ENCODE measurements at regions not wholly inside any gene's neighbourhood (a gene's known extent, or its start where the extent isn't known, plus 50 kb on each side); places are given as distances from the start of the nearest gene placed in this dataset.

GRCh38 chr10:88121361-88121760 lies 257.9 kb downstream of the PTEN start:
- H2AFZ ChIP-seq (ENCODE audit: control insufficient read depth, low read depth, low read length), result no peak overlapping the region

GRCh38 chr10:88122145-88122544 lies 258.7 kb downstream of the PTEN start:
- no peak overlapping the region for H2AFZ ChIP-seq (ENCODE audit: control insufficient read depth, low read depth, low read length)

More at GRCh38 chr10:88121361-88121760, 257.9 kb downstream of the PTEN start:
- no peak overlapping the region for H3K27ac ChIP-seq (ENCODE audit: control insufficient read depth, insufficient read depth)
- H3K36me3 ChIP-seq (ENCODE audit: control insufficient read depth in 2 of 2, insufficient read depth in 2 of 2, low read length in 1 of 2), result no peaks in the 10 kb centered on the region
- ChIA-PET CTCF (interaction anchor here (0.9 to 2.0 kb wide), 5 partner anchors 14 to 269 kb away, joined by 3 to 7 read pairs (median 3); no protein-coding TSS in a partner anchor), RAD21 (ENCODE audit: unreplicated experiment) (interaction anchor here (1.0 to 1.7 kb wide), 2 partner anchors 11 to 268 kb away, joined by 3 to 6 read pairs; no protein-coding TSS in a partner anchor), SMC1A (ENCODE audit: uncharacterized antibody, unreplicated experiment) (interaction anchor here (0.7 to 1.6 kb wide), 6 partner anchors 10 to 276 kb away, joined by 3 to 10 read pairs (median 3); no protein-coding TSS in a partner anchor), POLR2A (no interaction called here)
- DNase-seq (ENCODE audit: low read depth, low spot score), result no peak
- H3K4me2 ChIP-seq (ENCODE audit: control insufficient read depth, insufficient read depth), result no peak overlapping the region
- peaks cover 37% of the 10 kb centered on the region for H3K4me1 ChIP-seq (ENCODE audit: control insufficient read depth, insufficient read depth, low read length)
- no peaks in the 10 kb centered on the region for H3K27me3 ChIP-seq (replicated peaks in 1 of 2; ENCODE audit: control insufficient read depth in 2 of 2, insufficient read depth in 2 of 2, low read length in 1 of 2)
- ATAC-seq, result no peak
- intact Hi-C loops (cut with micrococcal nuclease; ENCODE audit: unreplicated experiment), result no loop called here
- BruUV-seq (replicated peaks), result no TSS peak
- WGBS (ENCODE audit: insufficient coverage, insufficient replicate concordance, low lambda C conversion rate, missing lambda C conversion rate), result 93% methylated on average over 6 of the region's 6 CpGs
- in situ Hi-C loops (cut with MboI), result no loop called here
- FAIRE-seq, result no peak
- no peak overlapping the region for H3K4me3 ChIP-seq
- no peaks in the 10 kb centered on the region for H3K79me2 ChIP-seq (ENCODE audit: control insufficient read depth, insufficient read depth, low read length)
- no peak overlapping the region for H3K9ac ChIP-seq (ENCODE audit: control insufficient read depth, insufficient read depth, low read length)
- H4K20me1 ChIP-seq (ENCODE audit: control insufficient read depth, insufficient read depth), result no peaks in the 10 kb centered on the region
- no peak for TF ChIP-seq SKIL (IDR thresholded peaks at IDR 0.05; ENCODE audit: low read depth, poor library complexity, severe bottlenecking)
- TF ChIP-seq STAT1 (conservative IDR thresholded peaks at IDR 0.05), result no peak
- H3K9me3 ChIP-seq (replicated peaks; ENCODE audit: control insufficient read depth, insufficient read depth, low read length), result no peaks in the 10 kb centered on the region

More at GRCh38 chr10:88122145-88122544, 258.7 kb downstream of the PTEN start:
- POLR2A ChIA-PET, result no interaction called here
- no peak overlapping the region for H3K4me2 ChIP-seq (ENCODE audit: control insufficient read depth, insufficient read depth)
- no TSS peak for BruUV-seq (replicated peaks)
- H3K9me3 ChIP-seq (replicated peaks; ENCODE audit: control insufficient read depth, insufficient read depth, low read length), result no peaks in the 10 kb centered on the region
- no peak for TF ChIP-seq POLR2AphosphoS5 (IDR thresholded peaks at IDR 0.05; ENCODE audit: low read length)
- TF ChIP-seq FOXM1 (IDR thresholded peaks at IDR 0.05; ENCODE audit: low read depth, low read length), result no peak
- TF ChIP-seq ATF7 (IDR thresholded peaks at IDR 0.05; ENCODE audit: low read depth), result no peak
- no peak for TF ChIP-seq CEBPB (IDR thresholded peaks at IDR 0.05; ENCODE audit: borderline replicate concordance in 1 of 2, low read depth in 2 of 2, low read length in 2 of 2)
- no peak for TF ChIP-seq CBFB (IDR thresholded peaks at IDR 0.05; ENCODE audit: low read depth)
- no peak for TF ChIP-seq NFYB (IDR thresholded peaks at IDR 0.05; ENCODE audit: insufficient read depth, low read depth, low read length)
- no peak for TF ChIP-seq HCFC1 (IDR thresholded peaks at IDR 0.05; ENCODE audit: low read length)
- TF ChIP-seq WRNIP1 (IDR thresholded peaks at IDR 0.05; ENCODE audit: borderline replicate concordance, low read depth, low read length), result no peak
- no peaks in the 10 kb centered on the region for H3K27me3 ChIP-seq (replicated peaks in 1 of 2; ENCODE audit: control insufficient read depth in 2 of 2, insufficient read depth in 2 of 2, low read length in 1 of 2)
- intact Hi-C loops (cut with micrococcal nuclease; ENCODE audit: unreplicated experiment) (no loop called here), in situ Hi-C loops (cut with MboI) (no loop called here)
- RAD21 ChIA-PET (ENCODE audit: unreplicated experiment), result interaction anchor here (1.4 kb wide), 1 partner anchor 9 kb away, joined by 3 read pairs; no protein-coding TSS in a partner anchor
- no peak overlapping the region for H3K27ac ChIP-seq (ENCODE audit: control insufficient read depth, insufficient read depth)
- no peak for FAIRE-seq
- no peak overlapping the region for H3K4me3 ChIP-seq
- H3K79me2 ChIP-seq (ENCODE audit: control insufficient read depth, insufficient read depth, low read length), result no peaks in the 10 kb centered on the region
- no peak for DNase-seq (ENCODE audit: low read depth, low spot score)
- SMC1A ChIA-PET (ENCODE audit: uncharacterized antibody, unreplicated experiment), result interaction anchor here (1.0 to 2.0 kb wide), 3 partner anchors 11 to 267 kb away, joined by 3 to 6 read pairs (median 3); no protein-coding TSS in a partner anchor
- CTCF ChIA-PET, result interaction anchor here (1.1 to 2.0 kb wide), 3 partner anchors 15 to 267 kb away, joined by 3 to 7 read pairs (median 4); no protein-coding TSS in a partner anchor
- peaks cover 30% of the 10 kb centered on the region for H3K4me1 ChIP-seq (ENCODE audit: control insufficient read depth, insufficient read depth, low read length)
- no peaks in the 10 kb centered on the region for H3K36me3 ChIP-seq (ENCODE audit: control insufficient read depth in 2 of 2, insufficient read depth in 2 of 2, low read length in 1 of 2)
- WGBS (ENCODE audit: insufficient coverage, insufficient replicate concordance, low lambda C conversion rate, missing lambda C conversion rate), result 94% methylated on average over 7 of the region's 7 CpGs
- ATAC-seq, result no peak
- H4K20me1 ChIP-seq (ENCODE audit: control insufficient read depth, insufficient read depth), result no peaks in the 10 kb centered on the region
- H3K9ac ChIP-seq (ENCODE audit: control insufficient read depth, insufficient read depth, low read length), result no peak overlapping the region

Data from GM12878 (cell line).